ENCODE measurements at regions not wholly inside any gene's neighbourhood (a gene's known extent, or its start where the extent isn't known, plus 50 kb on each side); places are given as distances from the start of the nearest gene placed in this dataset.

- TF ChIP-seq CREB3 (CRISPR knock-in tag; IDR thresholded peaks at IDR 0.05) = no peak
- TF ChIP-seq MAFF (IDR thresholded peaks at IDR 0.05; ENCODE audit: low read depth, low read length) = no peak
- TF ChIP-seq ZSCAN31 (CRISPR knock-in tag; IDR thresholded peaks at IDR 0.05; ENCODE audit: low read depth) = no peak
- no peak for TF ChIP-seq THAP8 (CRISPR knock-in tag; IDR thresholded peaks at IDR 0.05; ENCODE audit: borderline replicate concordance)
- TF ChIP-seq ZNF879 (CRISPR knock-in tag; IDR thresholded peaks at IDR 0.05) = no peak
- TF ChIP-seq SIX4 (CRISPR knock-in tag; IDR thresholded peaks at IDR 0.05) = no peak
- no peak for TF ChIP-seq RNF2 (conservative IDR thresholded peaks at IDR 0.05; ENCODE audit: low read depth)
- TF ChIP-seq HES4 (CRISPR knock-in tag; IDR thresholded peaks at IDR 0.05; ENCODE audit: borderline replicate concordance) = no peak
- no peak for TF ChIP-seq HNRNPK (IDR thresholded peaks at IDR 0.05; ENCODE audit: low read depth, low read length, poor library complexity, severe bottlenecking)
- TF ChIP-seq ZNF660 (CRISPR knock-in tag; IDR thresholded peaks at IDR 0.05; ENCODE audit: borderline replicate concordance, low read depth) = no peak
Observed at GRCh38 chr9:75615284-75615683, 275.2 kb upstream of the PCSK5 start (continued).

- POLR2A ChIA-PET = no interaction called here
- no peaks in the 10 kb centered on the region; the same call in none of the 2 replicates for H3K9me3 ChIP-seq (ENCODE audit: low read length)
- CTCF ChIA-PET (ENCODE audit: low intra/inter-chr PET ratio, low total read pairs) = no interaction called here
- H2AFZ ChIP-seq (ENCODE audit: low read length) = no peak overlapping the region
- no peak for DNase-seq (ENCODE audit: low spot score)
- H3K4me3 ChIP-seq (replicated peaks in 1 of 3; ENCODE audit: insufficient read depth in 1 of 3, low read depth in 2 of 3, low read length in 3 of 3) = no peak overlapping the region
- no peaks in the 10 kb centered on the region for H4K20me1 ChIP-seq (ENCODE audit: insufficient read depth, low read length)
- H3K36me3 ChIP-seq (replicated peaks in 1 of 2; ENCODE audit: control insufficient read depth in 1 of 2, insufficient read depth in 2 of 2, low read length in 2 of 2) = no peaks in the 10 kb centered on the region
- no peaks in the 10 kb centered on the region for H3K79me2 ChIP-seq (ENCODE audit: insufficient read depth, low read length)
- H3K4me1 ChIP-seq (ENCODE audit: insufficient read depth, low read length) = no peaks in the 10 kb centered on the region
- in situ Hi-C loops (cut with HindIII; ENCODE audit: extremely low pct_ligation_motif_present, low pct_unique_long_range_greater_than_20kb) = no loop called here
- intact Hi-C loops (cut with micrococcal nuclease; ENCODE audit: unreplicated experiment) = no loop called here
- no peak overlapping the region for H3K4me2 ChIP-seq (ENCODE audit: low read depth, low read length)
- BruUV-seq (replicated peaks) = no TSS peak
- 3% methylated on average over 1 of the region's 1 CpG for WGBS (ENCODE audit: low lambda C conversion rate)
- TF ChIP-seq ONECUT2 (CRISPR knock-in tag; IDR thresholded peaks at IDR 0.05) = no peak
- no peak for TF ChIP-seq CEBPZ (IDR thresholded peaks at IDR 0.05; ENCODE audit: low read length)
- no peak for TF ChIP-seq SATB2 (CRISPR knock-in tag; IDR thresholded peaks at IDR 0.05)
- no peak for TF ChIP-seq IRF1 (CRISPR knock-in tag; IDR thresholded peaks at IDR 0.05; ENCODE audit: low read depth)
- no peak for TF ChIP-seq NR0B2 (CRISPR knock-in tag; IDR thresholded peaks at IDR 0.05)
- no peak for TF ChIP-seq FOXA3 (CRISPR knock-in tag; IDR thresholded peaks at IDR 0.05)
- no peak for TF ChIP-seq ZNF350 (CRISPR knock-in tag; IDR thresholded peaks at IDR 0.05; ENCODE audit: borderline replicate concordance, low read depth)
- TF ChIP-seq ZNF264 (CRISPR knock-in tag; IDR thresholded peaks at IDR 0.05) = no peak
- H3K9ac ChIP-seq (ENCODE audit: insufficient read depth, low read depth, low read length) = no peak overlapping the region
- FAIRE-seq = no peak
- ATAC-seq = no peak
- H3K27ac ChIP-seq (ENCODE audit: extremely low read length, insufficient read depth, low read length) = no peak overlapping the region
- no peaks in the 10 kb centered on the region for H3K27me3 ChIP-seq (ENCODE audit: control insufficient read depth in 1 of 2, insufficient read depth in 2 of 2, low read length in 2 of 2)
Observed at GRCh38 chr9:75616052-75616451, 274.4 kb upstream of the PCSK5 start.
